ENCODE measurements at regions not wholly inside any gene's neighbourhood (a gene's known extent, or its start where the extent isn't known, plus 50 kb on each side); places are given as distances from the start of the nearest gene placed in this dataset.

DNA sequence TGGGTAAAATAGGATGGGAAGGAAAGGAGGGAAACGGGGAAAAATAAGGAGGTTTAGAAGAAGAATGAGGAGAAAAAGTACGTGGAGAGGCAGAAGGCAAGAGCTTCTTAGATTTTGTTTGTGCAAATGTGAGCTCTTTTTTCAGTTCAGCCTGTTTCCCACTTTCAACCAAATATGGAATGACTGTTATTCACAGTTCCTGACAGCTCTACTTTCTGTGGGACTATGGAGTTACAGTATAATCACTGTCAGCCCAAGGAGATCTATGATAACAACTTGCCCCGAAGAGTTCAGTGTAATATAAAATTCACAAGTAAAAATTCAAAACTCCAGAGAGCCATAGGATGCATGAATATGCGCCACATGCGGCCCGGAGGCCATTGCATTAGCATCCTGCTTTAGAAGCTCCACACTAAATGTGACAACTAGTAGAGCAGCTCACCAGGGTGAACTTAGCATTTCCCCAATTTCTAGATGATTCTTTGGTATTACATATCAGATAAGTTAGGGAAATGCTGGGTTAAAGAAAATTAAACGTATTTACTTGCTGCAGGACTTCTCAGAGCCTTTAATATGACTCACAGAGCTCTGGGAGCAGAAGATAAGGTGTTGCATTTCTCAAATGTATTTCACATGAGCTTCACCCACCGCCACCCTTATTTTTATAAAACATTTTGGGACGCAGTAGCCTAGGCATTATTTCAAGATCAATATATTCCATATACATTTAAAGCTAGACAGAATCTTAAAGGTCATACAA lies 234.6 kb downstream of the EBLN2 start:
- TF ChIP-seq, protein P1, sequence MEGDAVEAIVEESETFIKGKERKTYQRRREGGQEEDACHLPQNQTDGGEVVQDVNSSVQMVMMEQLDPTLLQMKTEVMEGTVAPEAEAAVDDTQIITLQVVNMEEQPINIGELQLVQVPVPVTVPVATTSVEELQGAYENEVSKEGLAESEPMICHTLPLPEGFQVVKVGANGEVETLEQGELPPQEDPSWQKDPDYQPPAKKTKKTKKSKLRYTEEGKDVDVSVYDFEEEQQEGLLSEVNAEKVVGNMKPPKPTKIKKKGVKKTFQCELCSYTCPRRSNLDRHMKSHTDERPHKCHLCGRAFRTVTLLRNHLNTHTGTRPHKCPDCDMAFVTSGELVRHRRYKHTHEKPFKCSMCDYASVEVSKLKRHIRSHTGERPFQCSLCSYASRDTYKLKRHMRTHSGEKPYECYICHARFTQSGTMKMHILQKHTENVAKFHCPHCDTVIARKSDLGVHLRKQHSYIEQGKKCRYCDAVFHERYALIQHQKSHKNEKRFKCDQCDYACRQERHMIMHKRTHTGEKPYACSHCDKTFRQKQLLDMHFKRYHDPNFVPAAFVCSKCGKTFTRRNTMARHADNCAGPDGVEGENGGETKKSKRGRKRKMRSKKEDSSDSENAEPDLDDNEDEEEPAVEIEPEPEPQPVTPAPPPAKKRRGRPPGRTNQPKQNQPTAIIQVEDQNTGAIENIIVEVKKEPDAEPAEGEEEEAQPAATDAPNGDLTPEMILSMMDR (IDR thresholded peaks at IDR 0.05; ENCODE audit: low read depth, low read length), result no peak
- no peak for TF ChIP-seq POLR2A (IDR thresholded peaks at IDR 0.05; ENCODE audit: extremely low read depth, insufficient read length)
- TF ChIP-seq, protein P2, sequence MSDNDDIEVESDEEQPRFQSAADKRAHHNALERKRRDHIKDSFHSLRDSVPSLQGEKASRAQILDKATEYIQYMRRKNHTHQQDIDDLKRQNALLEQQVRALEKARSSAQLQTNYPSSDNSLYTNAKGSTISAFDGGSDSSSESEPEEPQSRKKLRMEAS (IDR thresholded peaks at IDR 0.05; ENCODE audit: low read depth, low read length), result no peak

All from NB4 (cell line).